Peyer's patch (tissue), 4 donors: ENCODE measurements at regions not wholly inside any gene's neighbourhood (a gene's known extent, or its start where the extent isn't known, plus 50 kb on each side); places are given as distances from the start of the nearest gene placed in this dataset.

Source experiments
- CTCF ChIP-seq, 6 experiments: fragments of 450-650 bp in 4 of 6; fragments of 200-600 bp in 2 of 6; sonication (generic) in 1 of 6; IDR thresholded peaks; one replicate each; pipeline ENCODE4 v1.5.1; 2017 to 2019; ENCODE audit warnings: antibody characterized with exemption in 6 of 6, mild to moderate bottlenecking in 3 of 6, moderate library complexity in 1 of 6
- POLR2A ChIP-seq, 2 donors: fragments of 450-650 bp; IDR thresholded peaks; one replicate each; pipeline ENCODE4 v1.5.1; 2017; ENCODE audit warnings: antibody characterized with exemption in 2 of 2, mild to moderate bottlenecking in 2 of 2, moderate library complexity in 2 of 2

- no peak for TF ChIP-seq CTCF (IDR thresholded peaks at IDR 0.05)
- TF ChIP-seq POLR2A (IDR thresholded peaks at IDR 0.05) = no peak
These were observed 249.3 kb downstream of the GAS1 start for GRCh38 chr9:86697999-86698398.
